Neural crest cell (in vitro differentiated cells): ENCODE measurements at regions not wholly inside any gene's neighbourhood (a gene's known extent, or its start where the extent isn't known, plus 50 kb on each side); places are given as distances from the start of the nearest gene placed in this dataset.

ENCODE experiments used
- DNase-seq: peaks from one replicate; pipeline ENCODE4 v3.0.0; 2021; ENCODE audit warnings: low read depth, mixed read lengths, low spot score
- H3K27ac Mint-ChIP-seq: one replicate; pipeline ENCODE4 v1.8.0; 2021; ENCODE audit warnings: mild to moderate bottlenecking, mixed read lengths; ENCODE audit not compliant: unreplicated experiment
- H3K27me3 Mint-ChIP-seq: 2 replicates; pipeline ENCODE4 v1.8.0; 2021; ENCODE audit warnings: low read depth, mild to moderate bottlenecking, mixed read lengths
- H3K36me3 Mint-ChIP-seq: 2 replicates; pipeline ENCODE4 v1.8.0; 2021; ENCODE audit warnings: low read depth, mild to moderate bottlenecking, mixed read lengths
- H3K4me1 Mint-ChIP-seq: 2 replicates; pipeline ENCODE4 v1.8.0; 2021; ENCODE audit warnings: mixed read lengths
- H3K4me3 Mint-ChIP-seq: one replicate; pipeline ENCODE4 v1.8.0; 2021; ENCODE audit warnings: mild to moderate bottlenecking, mixed read lengths
- H3K9me3 Mint-ChIP-seq: 2 replicates; pipeline ENCODE4 v1.8.0; 2021; ENCODE audit warnings: mixed read lengths
- CTCF ChIP-seq: fragments of 200-600 bp; sonication (generic); conservative IDR thresholded peaks from 2 replicates; pipeline ENCODE4 v1.5.0; 2021; ENCODE audit warnings: antibody characterized with exemption, mild to moderate bottlenecking

GRCh38 chr7:119482671-119483070 lies 790.3 kb upstream of the KCND2 start:
- Mint-ChIP-seq H3K36me3 (no peaks in the 10 kb centered on the region), H3K9me3 (peaks cover 5% of the 10 kb centered on the region), H3K4me1 (no peaks in the 10 kb centered on the region), H3K27me3 (no peaks in the 10 kb centered on the region), H3K4me3 (no peak overlapping the region), H3K27ac (no peak overlapping the region)
- no peak for TF ChIP-seq CTCF
- no peak for DNase-seq

- Mint-ChIP-seq H3K27me3 (no peaks in the 10 kb centered on the region), H3K36me3 (no peaks in the 10 kb centered on the region), H3K4me1 (no peaks in the 10 kb centered on the region), H3K9me3 (peaks cover 5% of the 10 kb centered on the region), H3K27ac (no peak overlapping the region), H3K4me3 (no peak overlapping the region)
- no peak for DNase-seq
- TF ChIP-seq CTCF = no peak
These were observed 789.6 kb upstream of the KCND2 start for GRCh38 chr7:119483364-119483763.

- no peak overlapping the region for H3K27ac Mint-ChIP-seq
- no peak for TF ChIP-seq CTCF
- no peak for DNase-seq
- no peaks in the 10 kb centered on the region for H3K4me1 Mint-ChIP-seq
- H3K9me3 Mint-ChIP-seq = peaks cover 8% of the 10 kb centered on the region
- no peak overlapping the region for H3K4me3 Mint-ChIP-seq
- no peaks in the 10 kb centered on the region for H3K36me3 Mint-ChIP-seq
- H3K27me3 Mint-ChIP-seq = no peaks in the 10 kb centered on the region
These were observed 758.6 kb upstream of the KCND2 start for GRCh38 chr7:119514326-119514725.

GRCh38 chr7:119515214-119515613 lies 757.8 kb upstream of the KCND2 start:
- Mint-ChIP-seq H3K27me3 (no peaks in the 10 kb centered on the region), H3K4me3 (no peak overlapping the region), H3K36me3 (no peaks in the 10 kb centered on the region), H3K4me1 (no peaks in the 10 kb centered on the region), H3K9me3 (peaks cover 8% of the 10 kb centered on the region), H3K27ac (no peak overlapping the region)
- TF ChIP-seq CTCF = no peak
- no peak for DNase-seq

- no peak overlapping the region for H3K27ac Mint-ChIP-seq
- no peaks in the 10 kb centered on the region for H3K27me3 Mint-ChIP-seq
- H3K4me1 Mint-ChIP-seq = no peaks in the 10 kb centered on the region
- TF ChIP-seq CTCF = no peak
- no peaks in the 10 kb centered on the region for H3K36me3 Mint-ChIP-seq
- H3K4me3 Mint-ChIP-seq = no peak overlapping the region
- no peak for DNase-seq
- H3K9me3 Mint-ChIP-seq = peaks cover 8% of the 10 kb centered on the region
These were observed 757.0 kb upstream of the KCND2 start for GRCh38 chr7:119515962-119516361.

GRCh38 chr7:119522263-119522662 lies 750.7 kb upstream of the KCND2 start:
- no peak for DNase-seq
- Mint-ChIP-seq H3K4me1 (no peaks in the 10 kb centered on the region), H3K27ac (no peak overlapping the region), H3K27me3 (no peaks in the 10 kb centered on the region), H3K36me3 (no peaks in the 10 kb centered on the region), H3K9me3 (peaks cover 5% of the 10 kb centered on the region), H3K4me3 (no peak overlapping the region)
- no peak for TF ChIP-seq CTCF
